ENCODE measurements at regions not wholly inside any gene's neighbourhood (a gene's known extent, or its start where the extent isn't known, plus 50 kb on each side); places are given as distances from the start of the nearest gene placed in this dataset.

- Mint-ChIP-seq H3K9me3 (no peaks in the 10 kb centered on the region), H3K36me3 (ENCODE audit: low read depth) (no peaks in the 10 kb centered on the region), H3K4me3 (no peak overlapping the region), H3K4me1 (ENCODE audit: low read depth) (no peaks in the 10 kb centered on the region), H3K27ac (no peak overlapping the region), H3K27me3 (ENCODE audit: low read depth) (no peaks in the 10 kb centered on the region)
- DNase-seq (ENCODE audit: low spot score), result no peak
Measured at GRCh38 chrX:80246271-80246670, 174.0 kb upstream of the TENT5D start.

GRCh38 chrX:80266287-80266686 lies 154.0 kb upstream of the TENT5D start:
- DNase-seq (ENCODE audit: low spot score), result no peak
- Mint-ChIP-seq H3K36me3 (ENCODE audit: low read depth) (no peaks in the 10 kb centered on the region), H3K9me3 (no peaks in the 10 kb centered on the region), H3K27me3 (ENCODE audit: low read depth) (no peaks in the 10 kb centered on the region), H3K4me1 (ENCODE audit: low read depth) (no peaks in the 10 kb centered on the region), H3K4me3 (no peak overlapping the region), H3K27ac (no peak overlapping the region)

- H3K27me3 Mint-ChIP-seq (ENCODE audit: low read depth), result no peaks in the 10 kb centered on the region
- no peak overlapping the region for H3K27ac Mint-ChIP-seq
- H3K36me3 Mint-ChIP-seq (ENCODE audit: low read depth), result no peaks in the 10 kb centered on the region
- no peak overlapping the region for H3K4me3 Mint-ChIP-seq
- H3K4me1 Mint-ChIP-seq (ENCODE audit: low read depth), result no peaks in the 10 kb centered on the region
- DNase-seq (ENCODE audit: low spot score), result no peak
- H3K9me3 Mint-ChIP-seq, result no peaks in the 10 kb centered on the region
Measured at GRCh38 chrX:80266979-80267378, 153.3 kb upstream of the TENT5D start.

GRCh38 chrX:80267790-80268189 lies 152.5 kb upstream of the TENT5D start:
- Mint-ChIP-seq H3K9me3 (no peaks in the 10 kb centered on the region), H3K4me3 (no peak overlapping the region), H3K4me1 (ENCODE audit: low read depth) (no peaks in the 10 kb centered on the region), H3K36me3 (ENCODE audit: low read depth) (no peaks in the 10 kb centered on the region), H3K27ac (no peak overlapping the region), H3K27me3 (ENCODE audit: low read depth) (no peaks in the 10 kb centered on the region)
- no peak for DNase-seq (ENCODE audit: low spot score)

- no peaks in the 10 kb centered on the region for H3K4me1 Mint-ChIP-seq (ENCODE audit: low read depth)
- H3K4me3 Mint-ChIP-seq, result no peak overlapping the region
- no peak overlapping the region for H3K27ac Mint-ChIP-seq
- H3K9me3 Mint-ChIP-seq, result no peaks in the 10 kb centered on the region
- H3K36me3 Mint-ChIP-seq (ENCODE audit: low read depth), result no peaks in the 10 kb centered on the region
- no peaks in the 10 kb centered on the region for H3K27me3 Mint-ChIP-seq (ENCODE audit: low read depth)
- no peak for DNase-seq (ENCODE audit: low spot score)
Measured at GRCh38 chrX:80282535-80282934, 137.7 kb upstream of the TENT5D start.

- Mint-ChIP-seq H3K4me3 (no peak overlapping the region), H3K4me1 (ENCODE audit: low read depth) (no peaks in the 10 kb centered on the region), H3K27me3 (ENCODE audit: low read depth) (no peaks in the 10 kb centered on the region), H3K9me3 (no peaks in the 10 kb centered on the region), H3K36me3 (ENCODE audit: low read depth) (no peaks in the 10 kb centered on the region), H3K27ac (no peak overlapping the region)
- no peak for DNase-seq (ENCODE audit: low spot score)
Measured at GRCh38 chrX:80285131-80285773, 135.0 kb upstream of the TENT5D start.

GRCh38 chrX:80290834-80291233 lies 129.4 kb upstream of the TENT5D start:
- Mint-ChIP-seq H3K9me3 (no peaks in the 10 kb centered on the region), H3K27me3 (ENCODE audit: low read depth) (no peaks in the 10 kb centered on the region), H3K36me3 (ENCODE audit: low read depth) (no peaks in the 10 kb centered on the region), H3K4me3 (no peak overlapping the region), H3K4me1 (ENCODE audit: low read depth) (no peaks in the 10 kb centered on the region), H3K27ac (no peak overlapping the region)
- no peak for DNase-seq (ENCODE audit: low spot score)

- Mint-ChIP-seq H3K27me3 (ENCODE audit: low read depth) (no peaks in the 10 kb centered on the region), H3K9me3 (no peaks in the 10 kb centered on the region), H3K4me3 (no peak overlapping the region), H3K27ac (no peak overlapping the region), H3K36me3 (ENCODE audit: low read depth) (no peaks in the 10 kb centered on the region), H3K4me1 (ENCODE audit: low read depth) (no peaks in the 10 kb centered on the region)
- no peak for DNase-seq (ENCODE audit: low spot score)
Measured at GRCh38 chrX:80293354-80293753, 126.9 kb upstream of the TENT5D start.

GRCh38 chrX:80306007-80306406 lies 114.2 kb upstream of the TENT5D start:
- no peak overlapping the region for H3K4me3 Mint-ChIP-seq
- no peaks in the 10 kb centered on the region for H3K36me3 Mint-ChIP-seq (ENCODE audit: low read depth)
- H3K27ac Mint-ChIP-seq, result no peak overlapping the region
- H3K27me3 Mint-ChIP-seq (ENCODE audit: low read depth), result no peaks in the 10 kb centered on the region
- no peaks in the 10 kb centered on the region for H3K9me3 Mint-ChIP-seq
- no peaks in the 10 kb centered on the region for H3K4me1 Mint-ChIP-seq (ENCODE audit: low read depth)
- no peak for DNase-seq (ENCODE audit: low spot score)

- DNase-seq (ENCODE audit: low spot score), result no peak
- H3K9me3 Mint-ChIP-seq, result no peaks in the 10 kb centered on the region
- no peaks in the 10 kb centered on the region for H3K4me1 Mint-ChIP-seq (ENCODE audit: low read depth)
- H3K36me3 Mint-ChIP-seq (ENCODE audit: low read depth), result no peaks in the 10 kb centered on the region
- H3K27ac Mint-ChIP-seq, result no peak overlapping the region
- H3K27me3 Mint-ChIP-seq (ENCODE audit: low read depth), result no peaks in the 10 kb centered on the region
- H3K4me3 Mint-ChIP-seq, result no peak overlapping the region
Measured at GRCh38 chrX:80312448-80312847, 107.8 kb upstream of the TENT5D start.

- Mint-ChIP-seq H3K36me3 (ENCODE audit: low read depth) (no peaks in the 10 kb centered on the region), H3K27me3 (ENCODE audit: low read depth) (no peaks in the 10 kb centered on the region), H3K9me3 (peaks cover 3% of the 10 kb centered on the region), H3K4me1 (ENCODE audit: low read depth) (no peaks in the 10 kb centered on the region), H3K4me3 (no peak overlapping the region), H3K27ac (no peak overlapping the region)
- DNase-seq (ENCODE audit: low spot score), result no peak
Measured at GRCh38 chrX:80316526-80316925, 103.7 kb upstream of the TENT5D start.

GRCh38 chrX:80317646-80318045 lies 102.6 kb upstream of the TENT5D start:
- Mint-ChIP-seq H3K27me3 (ENCODE audit: low read depth) (no peaks in the 10 kb centered on the region), H3K4me3 (no peak overlapping the region), H3K4me1 (ENCODE audit: low read depth) (no peaks in the 10 kb centered on the region), H3K36me3 (ENCODE audit: low read depth) (no peaks in the 10 kb centered on the region), H3K9me3 (peaks cover 6% of the 10 kb centered on the region), H3K27ac (no peak overlapping the region)
- DNase-seq (ENCODE audit: low spot score), result no peak

GRCh38 chrX:80331285-80331684 lies 89.0 kb upstream of the TENT5D start:
- Mint-ChIP-seq H3K9me3 (no peaks in the 10 kb centered on the region), H3K36me3 (ENCODE audit: low read depth) (no peaks in the 10 kb centered on the region), H3K4me1 (ENCODE audit: low read depth) (no peaks in the 10 kb centered on the region), H3K27me3 (ENCODE audit: low read depth) (no peaks in the 10 kb centered on the region), H3K27ac (no peak overlapping the region), H3K4me3 (no peak overlapping the region)
- DNase-seq (ENCODE audit: low spot score), result no peak

- Mint-ChIP-seq H3K27me3 (ENCODE audit: low read depth) (no peaks in the 10 kb centered on the region), H3K27ac (no peak overlapping the region), H3K4me1 (ENCODE audit: low read depth) (no peaks in the 10 kb centered on the region), H3K9me3 (no peaks in the 10 kb centered on the region), H3K36me3 (ENCODE audit: low read depth) (no peaks in the 10 kb centered on the region), H3K4me3 (no peak overlapping the region)
- no peak for DNase-seq (ENCODE audit: low spot score)
Measured at GRCh38 chrX:80334583-80334982, 85.7 kb upstream of the TENT5D start.

- no peaks in the 10 kb centered on the region for H3K4me1 Mint-ChIP-seq (ENCODE audit: low read depth)
- DNase-seq (ENCODE audit: low spot score), result peak; percentile 3
- H3K9me3 Mint-ChIP-seq, result no peaks in the 10 kb centered on the region
- H3K4me3 Mint-ChIP-seq, result peak overlapping the region; percentile 34
- no peaks in the 10 kb centered on the region for H3K27me3 Mint-ChIP-seq (ENCODE audit: low read depth)
- no peaks in the 10 kb centered on the region for H3K36me3 Mint-ChIP-seq (ENCODE audit: low read depth)
- no peak overlapping the region for H3K27ac Mint-ChIP-seq
Measured at GRCh38 chrX:80335062-80335830, 85.0 kb upstream of the TENT5D start.
